HG03039 (cell line): ENCODE measurements at regions not wholly inside any gene's neighbourhood (a gene's known extent, or its start where the extent isn't known, plus 50 kb on each side); places are given as distances from the start of the nearest gene placed in this dataset.

Experiments used
- ATAC-seq: cut with Tn5 transposase; IDR thresholded peaks from one replicate; pipeline ENCODE4 v1.9.1; 2021; ENCODE audit warnings: mild to moderate bottlenecking, moderate library complexity; ENCODE audit not compliant: unreplicated experiment

DNA sequence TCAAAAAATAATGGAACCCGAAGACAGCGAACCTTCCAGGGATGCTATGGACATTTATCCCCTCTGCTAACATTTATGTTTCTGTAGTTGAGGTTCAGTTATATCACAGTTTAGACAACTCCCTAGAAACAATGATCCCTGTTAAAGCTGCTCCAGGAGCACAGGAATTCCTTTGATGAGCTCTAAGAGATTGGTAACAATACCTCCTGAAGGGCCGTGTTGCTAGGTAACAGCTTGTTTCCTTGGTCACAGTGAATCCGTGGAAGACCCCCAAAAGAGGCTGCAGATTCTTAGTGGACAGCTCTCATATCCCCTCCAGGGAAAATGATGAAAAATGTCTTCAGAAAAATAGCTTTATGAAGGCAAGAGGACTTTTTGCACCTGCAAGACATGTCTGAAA, 160.2 kb downstream of the SERPINI1 start:
- ATAC-seq: no peak

- ATAC-seq: no peak
These were observed 159.7 kb downstream of the SERPINI1 start for GRCh38 chr3:167895178-167895577.

DNA sequence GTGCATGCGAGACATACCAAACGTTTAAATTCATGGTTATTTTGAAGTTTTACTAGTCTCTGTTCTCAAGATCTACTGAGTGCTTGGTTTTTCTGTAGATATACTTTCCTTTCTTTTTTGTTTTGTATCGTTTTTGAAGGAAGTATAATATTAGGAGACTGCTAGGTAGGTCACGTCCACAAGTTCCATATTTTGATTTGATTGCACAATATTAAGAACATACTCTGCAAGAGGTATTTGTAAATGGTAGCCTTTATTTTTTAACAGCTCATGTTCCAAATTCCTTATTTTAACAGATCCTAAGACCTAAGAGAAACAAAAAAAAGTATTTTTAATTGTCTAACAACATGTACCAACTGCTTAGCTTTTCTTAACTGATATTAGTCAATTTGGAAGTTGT, 156.7 kb downstream of the SERPINI1 start:
- no peak for ATAC-seq

- no peak for ATAC-seq
These were observed 151.6 kb downstream of the SERPINI1 start for GRCh38 chr3:167887096-167887495.

DNA sequence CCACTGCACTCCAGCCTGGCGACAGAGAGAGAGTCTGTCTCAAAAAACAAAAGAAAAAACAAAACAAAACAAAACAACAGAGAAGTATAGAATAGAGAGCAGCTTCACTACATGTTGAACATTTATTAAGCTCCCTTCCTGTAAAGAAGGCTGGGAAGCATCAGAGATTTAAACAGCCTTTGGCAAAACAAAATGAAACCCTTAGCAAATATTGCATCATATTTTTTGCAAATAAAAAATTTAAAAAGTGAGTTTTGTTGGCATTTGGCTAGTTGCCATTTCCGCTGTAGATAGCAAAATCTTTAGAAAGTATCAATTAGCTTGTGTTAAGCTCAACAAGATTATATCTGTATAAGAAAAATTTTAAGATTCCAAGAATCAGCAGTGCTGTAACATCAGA, 151.2 kb downstream of the SERPINI1 start:
- no peak for ATAC-seq

DNA sequence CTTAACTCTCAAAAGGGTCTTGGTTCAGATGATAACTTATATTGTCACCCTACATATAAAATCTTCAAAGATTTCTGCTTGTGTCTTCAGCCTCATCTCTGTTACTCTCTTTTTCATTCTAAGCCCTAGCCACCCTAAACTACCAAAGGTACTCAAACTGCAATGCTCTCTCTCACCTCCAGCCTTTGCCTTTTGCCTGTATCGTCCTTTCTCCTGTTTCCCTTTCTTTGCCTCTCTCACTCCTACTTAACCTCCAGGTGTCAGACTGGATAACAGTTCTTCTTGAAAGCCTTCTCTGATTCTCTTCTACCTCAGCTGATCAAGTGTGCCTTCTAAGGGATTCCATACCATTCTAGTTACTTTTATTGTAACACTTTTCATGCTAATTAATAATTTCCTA, 149.8 kb downstream of the SERPINI1 start:
- no peak for ATAC-seq

GRCh38 chr3:167884481-167884880, 149.0 kb downstream of the SERPINI1 start:
- ATAC-seq: no peak

GRCh38 chr3:167883452-167883851, 147.9 kb downstream of the SERPINI1 start:
- no peak for ATAC-seq

- ATAC-seq: peak; percentile 82
These were observed 146.6 kb downstream of the SERPINI1 start for GRCh38 chr3:167882057-167882667.

DNA sequence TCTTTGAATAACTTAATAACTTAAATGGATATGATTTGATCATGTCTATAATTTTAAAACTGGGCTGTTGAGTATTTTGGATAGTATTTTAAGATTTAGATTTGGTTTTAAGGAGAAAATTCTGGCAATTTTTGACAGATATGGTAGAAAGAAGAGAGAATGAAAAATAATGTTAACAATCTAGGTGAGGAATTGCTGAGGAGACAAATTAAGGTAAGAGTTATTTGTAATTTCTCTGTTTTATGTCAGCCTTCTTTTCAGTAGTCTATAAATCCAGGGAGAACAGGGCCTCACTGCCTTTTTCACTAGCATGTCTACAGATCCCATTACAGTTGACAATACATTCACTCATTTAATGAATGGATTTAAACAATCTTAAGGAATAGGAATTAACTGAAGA, 144.7 kb downstream of the SERPINI1 start:
- ATAC-seq: no peak

- ATAC-seq: no peak
These were observed 141.2 kb downstream of the SERPINI1 start for GRCh38 chr3:167876620-167877281.
